HG02970 (cell line): ENCODE measurements at regions not wholly inside any gene's neighbourhood (a gene's known extent, or its start where the extent isn't known, plus 50 kb on each side); places are given as distances from the start of the nearest gene placed in this dataset.

ENCODE experiments used
- ATAC-seq: cut with Tn5 transposase; IDR thresholded peaks from one replicate; pipeline ENCODE4 v1.9.1; 2021; ENCODE audit warnings: mild to moderate bottlenecking, moderate library complexity, moderate number of reproducible peaks; ENCODE audit not compliant: unreplicated experiment, low FRiP score

GRCh38 chr6:22621701-22622100, 52.3 kb downstream of the HDGFL1 start:
- ATAC-seq = no peak

GRCh38 chr6:22622351-22622750, 53.0 kb downstream of the HDGFL1 start:
- no peak for ATAC-seq

- no peak for ATAC-seq
Measured at GRCh38 chr6:22622813-22623212, 53.4 kb downstream of the HDGFL1 start.

- no peak for ATAC-seq
Measured at GRCh38 chr6:22627644-22628043, 58.3 kb downstream of the HDGFL1 start.

- no peak for ATAC-seq
Measured at GRCh38 chr6:22631091-22631490, 61.7 kb downstream of the HDGFL1 start.

- no peak for ATAC-seq
Measured at GRCh38 chr6:22632581-22633145, 63.3 kb downstream of the HDGFL1 start.

- no peak for ATAC-seq
Measured at GRCh38 chr6:22636452-22636851, 67.1 kb downstream of the HDGFL1 start.

GRCh38 chr6:22637782-22638181, 68.4 kb downstream of the HDGFL1 start:
- ATAC-seq = no peak

- ATAC-seq = no peak
Measured at GRCh38 chr6:22638320-22638719, 69.0 kb downstream of the HDGFL1 start.

- no peak for ATAC-seq
Measured at GRCh38 chr6:22642254-22642653, 72.9 kb downstream of the HDGFL1 start.

- no peak for ATAC-seq
Measured at GRCh38 chr6:22643780-22644179, 74.4 kb downstream of the HDGFL1 start.

GRCh38 chr6:22647719-22648118, 78.4 kb downstream of the HDGFL1 start:
- ATAC-seq = no peak

- ATAC-seq = no peak
Measured at GRCh38 chr6:22651731-22652130, 82.4 kb downstream of the HDGFL1 start.

GRCh38 chr6:22653980-22654610, 84.7 kb downstream of the HDGFL1 start:
- no peak for ATAC-seq

GRCh38 chr6:22656706-22657351, 87.5 kb downstream of the HDGFL1 start:
- ATAC-seq = no peak

GRCh38 chr6:22657352-22657980, 88.1 kb downstream of the HDGFL1 start:
- ATAC-seq = no peak

GRCh38 chr6:22658183-22658582, 88.8 kb downstream of the HDGFL1 start:
- no peak for ATAC-seq

- no peak for ATAC-seq
Measured at GRCh38 chr6:22658934-22659333, 89.6 kb downstream of the HDGFL1 start.

- no peak for ATAC-seq
Measured at GRCh38 chr6:22664968-22665367, 95.6 kb downstream of the HDGFL1 start.

- ATAC-seq = no peak
Measured at GRCh38 chr6:22666021-22666420, 96.7 kb downstream of the HDGFL1 start.

GRCh38 chr6:22666586-22666985, 97.2 kb downstream of the HDGFL1 start:
- ATAC-seq = no peak

- ATAC-seq = no peak
Measured at GRCh38 chr6:22667855-22668254, 98.5 kb downstream of the HDGFL1 start.
